Upper lobe of right lung (tissue), 1 donor: ENCODE measurements at regions not wholly inside any gene's neighbourhood (a gene's known extent, or its start where the extent isn't known, plus 50 kb on each side); places are given as distances from the start of the nearest gene placed in this dataset.

Source experiments
- ATAC-seq: fragments of 200-7000 bp; cut with Tn5 transposase; one replicate; pipeline ENCODE4 v1.9.1; 2020; ENCODE audit warnings: mild to moderate bottlenecking, moderate library complexity
- DNase-seq: peaks from one replicate; pipeline ENCODE4 v3.0.0-alpha.2; 2020
- H3K27ac ChIP-seq: fragments of 200-600 bp; one replicate; pipeline ENCODE4 v1.8.0; 2022
- H3K27me3 ChIP-seq: fragments of 200-600 bp; one replicate; pipeline ENCODE4 v1.8.0; 2022; ENCODE audit warnings: mild to moderate bottlenecking
- H3K36me3 ChIP-seq: fragments of 200-600 bp; one replicate; pipeline ENCODE4 v1.8.0; 2022
- H3K4me1 ChIP-seq: fragments of 200-600 bp; one replicate; pipeline ENCODE4 v1.8.0; 2022
- H3K4me3 ChIP-seq: fragments of 200-600 bp; one replicate; pipeline ENCODE4 v1.8.0; 2022; ENCODE audit warnings: mild to moderate bottlenecking
- H3K9me3 ChIP-seq: fragments of 200-600 bp; one replicate; pipeline ENCODE4 v1.8.0; 2022
- intact Hi-C: fragments of 100-400 bp; cut with DNase I; formaldehyde crosslinking; loops from one replicate; pipeline ENCODE4 v1.11.0; 2022
- TF ChIP-seq, protein P1 (sequence below): fragments of 200-600 bp; IDR thresholded peaks from one replicate; pipeline ENCODE4 v1.8.0; 2022; ENCODE audit warnings: antibody characterized with exemption
- donor health status: DM: no; HTN: yes; CAD: no; lungs with severe emphysema.

DNA sequence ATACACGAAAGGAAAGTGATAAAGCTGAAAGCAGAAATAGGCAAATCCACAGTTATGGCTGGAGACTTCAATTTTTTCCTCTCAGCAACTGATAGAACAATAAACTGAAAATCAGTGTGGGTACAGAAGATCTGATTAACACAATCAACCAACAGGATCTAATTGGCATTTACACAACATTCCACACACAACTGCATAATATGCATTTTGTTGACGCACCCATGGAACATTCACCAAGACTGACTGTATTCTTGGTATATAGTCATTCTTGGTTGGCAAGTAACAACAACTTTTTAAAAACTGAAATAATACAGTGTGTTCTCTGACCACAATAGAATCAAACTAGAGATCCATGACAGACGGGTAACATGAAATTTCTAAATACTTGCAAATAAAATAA, 218.7 kb upstream of the S1PR3 start:
- intact Hi-C loops: no loop called here
- DNase-seq: no peak
- H3K9me3 ChIP-seq: no peaks in the 10 kb centered on the region
- H3K4me3 ChIP-seq: no peak overlapping the region
- TF ChIP-seq, protein P1, sequence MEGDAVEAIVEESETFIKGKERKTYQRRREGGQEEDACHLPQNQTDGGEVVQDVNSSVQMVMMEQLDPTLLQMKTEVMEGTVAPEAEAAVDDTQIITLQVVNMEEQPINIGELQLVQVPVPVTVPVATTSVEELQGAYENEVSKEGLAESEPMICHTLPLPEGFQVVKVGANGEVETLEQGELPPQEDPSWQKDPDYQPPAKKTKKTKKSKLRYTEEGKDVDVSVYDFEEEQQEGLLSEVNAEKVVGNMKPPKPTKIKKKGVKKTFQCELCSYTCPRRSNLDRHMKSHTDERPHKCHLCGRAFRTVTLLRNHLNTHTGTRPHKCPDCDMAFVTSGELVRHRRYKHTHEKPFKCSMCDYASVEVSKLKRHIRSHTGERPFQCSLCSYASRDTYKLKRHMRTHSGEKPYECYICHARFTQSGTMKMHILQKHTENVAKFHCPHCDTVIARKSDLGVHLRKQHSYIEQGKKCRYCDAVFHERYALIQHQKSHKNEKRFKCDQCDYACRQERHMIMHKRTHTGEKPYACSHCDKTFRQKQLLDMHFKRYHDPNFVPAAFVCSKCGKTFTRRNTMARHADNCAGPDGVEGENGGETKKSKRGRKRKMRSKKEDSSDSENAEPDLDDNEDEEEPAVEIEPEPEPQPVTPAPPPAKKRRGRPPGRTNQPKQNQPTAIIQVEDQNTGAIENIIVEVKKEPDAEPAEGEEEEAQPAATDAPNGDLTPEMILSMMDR: no peak
- H3K27me3 ChIP-seq: no peaks in the 10 kb centered on the region
- H3K4me1 ChIP-seq: peaks cover 2% of the 10 kb centered on the region
- ATAC-seq: no peak
- H3K27ac ChIP-seq: no peak overlapping the region
- no peaks in the 10 kb centered on the region for H3K36me3 ChIP-seq

DNA sequence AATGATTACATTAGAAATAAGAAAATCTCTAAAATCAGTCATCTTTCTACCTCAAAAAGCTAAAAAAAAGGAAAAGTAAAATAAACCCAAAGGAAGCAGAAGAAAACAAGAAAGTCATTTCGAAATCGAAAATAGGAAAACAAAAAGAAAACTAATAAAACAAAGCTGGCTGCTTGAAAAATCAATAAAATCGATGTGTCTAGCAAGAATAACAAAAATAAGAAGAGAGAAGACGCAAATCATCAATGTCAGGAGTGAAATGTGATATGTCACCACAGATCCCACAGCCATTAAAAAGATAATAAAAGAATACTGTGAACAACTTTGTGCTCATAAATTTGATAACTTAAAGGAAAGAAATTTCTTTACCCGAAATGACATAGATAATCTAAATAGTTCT, 218.1 kb upstream of the S1PR3 start:
- intact Hi-C loops: no loop called here
- H3K27ac ChIP-seq: no peak overlapping the region
- H3K9me3 ChIP-seq: no peaks in the 10 kb centered on the region
- TF ChIP-seq, protein P1: no peak
- DNase-seq (no peak), ATAC-seq (no peak)
- no peak overlapping the region for H3K4me3 ChIP-seq
- H3K36me3 ChIP-seq: no peaks in the 10 kb centered on the region
- H3K4me1 ChIP-seq: peaks cover 8% of the 10 kb centered on the region
- H3K27me3 ChIP-seq: no peaks in the 10 kb centered on the region

- Histone ChIP-seq H3K36me3 (no peaks in the 10 kb centered on the region), H3K27me3 (no peaks in the 10 kb centered on the region), H3K4me1 (peaks cover 10% of the 10 kb centered on the region), H3K4me3 (no peak overlapping the region), H3K9me3 (no peaks in the 10 kb centered on the region), H3K27ac (no peak overlapping the region)
- intact Hi-C loops: no loop called here
- DNase-seq (no peak), ATAC-seq (no peak)
- TF ChIP-seq, protein P1: no peak
Measured at GRCh38 chr9:88773627-88774244, 217.5 kb upstream of the S1PR3 start.

DNA sequence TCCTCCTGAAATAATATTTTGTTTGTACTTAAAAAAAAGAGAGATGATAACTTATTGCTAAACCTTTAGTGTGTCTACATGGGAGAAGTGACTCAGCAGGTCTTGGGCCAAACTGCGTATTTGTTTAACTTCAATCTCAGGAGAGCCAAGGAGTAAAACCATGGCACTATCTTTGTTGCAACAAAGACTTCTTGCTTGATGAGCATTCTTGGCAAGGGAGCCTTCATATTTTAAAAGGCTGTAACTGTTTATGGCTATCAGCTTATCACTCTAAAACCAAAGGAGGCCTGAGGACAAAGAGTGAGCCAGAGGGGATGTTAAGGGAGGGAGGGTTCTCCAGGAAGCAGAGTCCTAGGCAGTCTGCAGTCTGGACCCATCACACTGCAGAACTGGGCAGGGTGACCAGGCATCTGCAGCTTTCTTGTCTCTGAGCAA, 216.2 kb upstream of the S1PR3 start:
- H3K27me3 ChIP-seq: no peaks in the 10 kb centered on the region
- ATAC-seq (peak; percentile 45), DNase-seq (no peak)
- H3K27ac ChIP-seq: no peak overlapping the region
- H3K36me3 ChIP-seq: no peaks in the 10 kb centered on the region
- H3K4me1 ChIP-seq: peaks cover 10% of the 10 kb centered on the region
- no peak overlapping the region for H3K4me3 ChIP-seq
- H3K9me3 ChIP-seq: no peaks in the 10 kb centered on the region
- intact Hi-C loops: no loop called here
- TF ChIP-seq, protein P1: no peak

GRCh38 chr9:88775559-88775958, 215.7 kb upstream of the S1PR3 start:
- TF ChIP-seq, protein P1: no peak
- Histone ChIP-seq H3K4me3 (no peak overlapping the region), H3K27me3 (no peaks in the 10 kb centered on the region), H3K36me3 (no peaks in the 10 kb centered on the region), H3K9me3 (no peaks in the 10 kb centered on the region), H3K4me1 (peaks cover 10% of the 10 kb centered on the region), H3K27ac (no peak overlapping the region)
- DNase-seq (no peak), ATAC-seq (no peak)
- intact Hi-C loops: no loop called here

DNA sequence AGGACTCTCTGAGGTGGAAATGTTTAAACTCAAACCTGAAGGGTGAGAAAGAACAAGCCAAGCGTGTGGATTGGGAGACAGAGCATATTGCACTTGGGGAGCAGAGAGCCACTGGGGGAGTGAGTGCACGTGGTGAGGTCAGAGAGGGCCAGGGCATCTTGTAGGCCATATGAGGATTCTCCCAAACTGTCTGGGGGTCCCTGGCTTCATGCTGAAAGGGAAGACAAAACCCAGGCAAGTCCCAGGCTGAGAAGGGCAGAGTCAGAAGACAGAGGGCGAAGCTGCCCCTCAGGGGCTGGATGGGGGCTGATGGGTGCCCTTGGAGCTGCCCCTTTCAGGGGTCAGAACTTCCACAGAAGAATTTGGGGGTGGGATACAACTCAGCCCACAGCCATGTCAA, 215.3 kb upstream of the S1PR3 start:
- intact Hi-C loops: no loop called here

More for the DNA sequence above, 215.3 kb upstream of the S1PR3 start:
- no peaks in the 10 kb centered on the region for H3K27me3 ChIP-seq
- no peak overlapping the region for H3K4me3 ChIP-seq
- TF ChIP-seq, protein P1: no peak
- H3K27ac ChIP-seq: no peak overlapping the region
- DNase-seq (no peak), ATAC-seq (no peak)
- peaks cover 10% of the 10 kb centered on the region for H3K4me1 ChIP-seq
- no peaks in the 10 kb centered on the region for H3K9me3 ChIP-seq
- H3K36me3 ChIP-seq: no peaks in the 10 kb centered on the region
